ENCODE measurements at regions not wholly inside any gene's neighbourhood (a gene's known extent, or its start where the extent isn't known, plus 50 kb on each side); places are given as distances from the start of the nearest gene placed in this dataset.

- ATAC-seq (ENCODE audit: low read depth in 2 of 2) = no peak
- H3K27ac Mint-ChIP-seq = no peak overlapping the region
- H3K9me3 Mint-ChIP-seq = peaks cover 0 to 5% (median 0%) of the 10 kb centered on the region in 7 donors
- no peak overlapping the region for H3K4me3 Mint-ChIP-seq
- H3K27me3 Mint-ChIP-seq = peaks cover 15 to 30% (median 17%) of the 10 kb centered on the region in 3 donors
- no peaks in the 10 kb centered on the region for H3K4me1 Mint-ChIP-seq
- H3K36me3 Mint-ChIP-seq = no peaks in the 10 kb centered on the region
- no peak for DNase-seq
These were observed 354.4 kb downstream of the QKI start for GRCh38 chr6:163768905-163769304.

- Mint-ChIP-seq H3K27ac (no peak overlapping the region), H3K4me1 (no peaks in the 10 kb centered on the region), H3K9me3 (peaks cover 0 to 5% (median 0%) of the 10 kb centered on the region in 7 donors), H3K4me3 (no peak overlapping the region), H3K27me3 (peaks cover 15 to 37% (median 22%) of the 10 kb centered on the region in 3 donors), H3K36me3 (no peaks in the 10 kb centered on the region)
- no peak for ATAC-seq (ENCODE audit: low read depth in 2 of 2)
- DNase-seq = no peak
These were observed 352.4 kb downstream of the QKI start for GRCh38 chr6:163766936-163767335.

GRCh38 chr6:163765335-163765734 lies 350.8 kb downstream of the QKI start:
- Mint-ChIP-seq H3K36me3 (no peaks in the 10 kb centered on the region), H3K9me3 (peaks cover 0 to 5% (median 0%) of the 10 kb centered on the region in 7 donors), H3K4me1 (no peaks in the 10 kb centered on the region), H3K27ac (no peak overlapping the region), H3K27me3 (peaks cover 20 to 37% (median 27%) of the 10 kb centered on the region in 3 donors), H3K4me3 (no peak overlapping the region)
- DNase-seq (no peak), ATAC-seq (ENCODE audit: low read depth in 2 of 2) (no peak)

- Mint-ChIP-seq H3K4me3 (no peak overlapping the region), H3K4me1 (no peaks in the 10 kb centered on the region), H3K36me3 (no peaks in the 10 kb centered on the region), H3K9me3 (peaks cover 0 to 5% (median 0%) of the 10 kb centered on the region in 7 donors), H3K27me3 (peaks cover 22 to 37% (median 27%) of the 10 kb centered on the region in 3 donors), H3K27ac (no peak overlapping the region)
- ATAC-seq (ENCODE audit: low read depth in 2 of 2) = no peak
- DNase-seq = no peak
These were observed 350.0 kb downstream of the QKI start for GRCh38 chr6:163764565-163764964.

- Mint-ChIP-seq H3K4me1 (peaks cover 13 to 22% (median 15%) of the 10 kb centered on the region in 3 donors), H3K27me3 (peaks cover 8 to 25% (median 24%) of the 10 kb centered on the region in 3 donors), H3K9me3 (peaks cover 0 to 6% (median 0%) of the 10 kb centered on the region in 7 donors), H3K4me3 (no peak overlapping the region), H3K27ac (peak overlapping the region in 1 of 6 donors; percentile 32), H3K36me3 (no peaks in the 10 kb centered on the region)
- DNase-seq (no peak), ATAC-seq (ENCODE audit: low read depth in 2 of 2) (no peak)
These were observed 347.0 kb downstream of the QKI start for GRCh38 chr6:163761481-163761880.

- H3K4me1 Mint-ChIP-seq = peaks cover 18 to 28% (median 18%) of the 10 kb centered on the region in 3 donors
- H3K27me3 Mint-ChIP-seq = peaks cover 8 to 24% (median 23%) of the 10 kb centered on the region in 3 donors
- peak overlapping the region in 1 of 8 donors; percentile 28 for H3K4me3 Mint-ChIP-seq
- ATAC-seq (ENCODE audit: low read depth in 2 of 2) = no peak
- no peak overlapping the region for H3K27ac Mint-ChIP-seq
- no peak for DNase-seq
- H3K36me3 Mint-ChIP-seq = no peaks in the 10 kb centered on the region
- H3K9me3 Mint-ChIP-seq = peaks cover 0 to 6% (median 0%) of the 10 kb centered on the region in 7 donors
These were observed 346.3 kb downstream of the QKI start for GRCh38 chr6:163760860-163761259.

- peaks cover 8 to 24% (median 17%) of the 10 kb centered on the region in 3 donors for H3K27me3 Mint-ChIP-seq
- H3K27ac Mint-ChIP-seq = no peak overlapping the region
- no peak overlapping the region for H3K4me3 Mint-ChIP-seq
- peaks cover 0 to 6% (median 0%) of the 10 kb centered on the region in 7 donors for H3K9me3 Mint-ChIP-seq
- no peaks in the 10 kb centered on the region for H3K36me3 Mint-ChIP-seq
- DNase-seq (no peak), ATAC-seq (ENCODE audit: low read depth in 2 of 2) (no peak)
- H3K4me1 Mint-ChIP-seq = peaks cover 29 to 39% (median 31%) of the 10 kb centered on the region in 3 donors
These were observed 345.0 kb downstream of the QKI start for GRCh38 chr6:163759542-163759941.

- H3K27ac Mint-ChIP-seq = peak overlapping the region in 1 of 6 donors; percentile 79
- H3K36me3 Mint-ChIP-seq = peaks cover 0 to 4% of the 10 kb centered on the region in 2 donors
- H3K4me1 Mint-ChIP-seq = peaks cover 31 to 39% (median 35%) of the 10 kb centered on the region in 3 donors
- H3K4me3 Mint-ChIP-seq = peak overlapping the region in 4 of 8 donors; percentile 22 to 76 (median 48)
- no peak for DNase-seq
- H3K27me3 Mint-ChIP-seq = peaks cover 8 to 14% (median 12%) of the 10 kb centered on the region in 3 donors
- H3K9me3 Mint-ChIP-seq = peaks cover 0 to 6% (median 0%) of the 10 kb centered on the region in 7 donors
- no peak for ATAC-seq (ENCODE audit: low read depth in 2 of 2)
These were observed 343.0 kb downstream of the QKI start for GRCh38 chr6:163757520-163757919.

GRCh38 chr6:163756079-163756478 lies 341.6 kb downstream of the QKI start:
- DNase-seq (peak; percentile 83), ATAC-seq (ENCODE audit: low read depth in 2 of 2) (peak; percentile 98 to 99)
- H3K36me3 Mint-ChIP-seq = peaks cover 0 to 10% of the 10 kb centered on the region in 2 donors
- H3K9me3 Mint-ChIP-seq = peaks cover 0 to 6% (median 1%) of the 10 kb centered on the region in 7 donors
- H3K27me3 Mint-ChIP-seq = peaks cover 5 to 27% (median 25%) of the 10 kb centered on the region in 3 donors
- H3K4me1 Mint-ChIP-seq = peaks cover 38 to 49% (median 41%) of the 10 kb centered on the region in 3 donors
- peak overlapping the region; percentile 1 to 66 (median 45) for H3K4me3 Mint-ChIP-seq
- H3K27ac Mint-ChIP-seq = peak overlapping the region in 5 of 6 donors; percentile 0 to 74 (median 46)

GRCh38 chr6:163754866-163755265 lies 340.3 kb downstream of the QKI start:
- ATAC-seq (ENCODE audit: low read depth in 2 of 2) = no peak
- H3K27me3 Mint-ChIP-seq = peaks cover 12 to 39% (median 29%) of the 10 kb centered on the region in 3 donors
- H3K9me3 Mint-ChIP-seq = peaks cover 0 to 6% (median 1%) of the 10 kb centered on the region in 7 donors
- H3K27ac Mint-ChIP-seq = peak overlapping the region in 2 of 6 donors; percentile 76 to 87
- no peak for DNase-seq
- H3K4me3 Mint-ChIP-seq = peak overlapping the region in 2 of 8 donors; percentile 53 to 57
- H3K4me1 Mint-ChIP-seq = peaks cover 49 to 61% (median 51%) of the 10 kb centered on the region in 3 donors
- peaks cover 0 to 10% of the 10 kb centered on the region in 2 donors for H3K36me3 Mint-ChIP-seq

- Mint-ChIP-seq H3K4me3 (no peak overlapping the region), H3K9me3 (peaks cover 0 to 6% (median 1%) of the 10 kb centered on the region in 7 donors), H3K36me3 (peaks cover 0 to 10% of the 10 kb centered on the region in 2 donors), H3K27me3 (peaks cover 18 to 51% (median 43%) of the 10 kb centered on the region in 3 donors), H3K27ac (no peak overlapping the region), H3K4me1 (peaks cover 50 to 58% (median 55%) of the 10 kb centered on the region in 3 donors)
- ATAC-seq (ENCODE audit: low read depth in 2 of 2) (no peak), DNase-seq (no peak)
These were observed 338.9 kb downstream of the QKI start for GRCh38 chr6:163753430-163753829.

GRCh38 chr6:163752446-163752845 lies 337.9 kb downstream of the QKI start:
- peaks cover 0 to 10% of the 10 kb centered on the region in 2 donors for H3K36me3 Mint-ChIP-seq
- H3K27me3 Mint-ChIP-seq = peaks cover 24 to 55% (median 49%) of the 10 kb centered on the region in 3 donors
- DNase-seq (no peak), ATAC-seq (ENCODE audit: low read depth in 2 of 2) (no peak)
- H3K9me3 Mint-ChIP-seq = peaks cover 0 to 6% (median 1%) of the 10 kb centered on the region in 7 donors
- peak overlapping the region in 1 of 6 donors; percentile 72 for H3K27ac Mint-ChIP-seq
- H3K4me3 Mint-ChIP-seq = peak overlapping the region in 3 of 8 donors; percentile 20 to 36 (median 34)
- peaks cover 45 to 52% (median 49%) of the 10 kb centered on the region in 3 donors for H3K4me1 Mint-ChIP-seq

GRCh38 chr6:163751032-163751525 lies 336.6 kb downstream of the QKI start:
- H3K27me3 Mint-ChIP-seq = peaks cover 32 to 65% (median 60%) of the 10 kb centered on the region in 3 donors
- peak overlapping the region in 7 of 8 donors; percentile 51 to 89 (median 85) for H3K4me3 Mint-ChIP-seq
- no peak for DNase-seq
- peaks cover 0 to 2% (median 0%) of the 10 kb centered on the region in 7 donors for H3K9me3 Mint-ChIP-seq
- peaks cover 34 to 39% (median 38%) of the 10 kb centered on the region in 3 donors for H3K4me1 Mint-ChIP-seq
- peaks cover 0 to 17% of the 10 kb centered on the region in 2 donors for H3K36me3 Mint-ChIP-seq
- H3K27ac Mint-ChIP-seq = peak overlapping the region in 3 of 6 donors; percentile 16 to 93 (median 21)
- ATAC-seq (ENCODE audit: low read depth in 2 of 2) = peak; percentile 36 to 37
